Activated CD8-positive, alpha-beta memory T cell treated with anti-CD3 and anti-CD28 coated beads, Interleukin-2, amount 50 U/mL, for 24 hours (primary cell): ENCODE measurements at regions not wholly inside any gene's neighbourhood (a gene's known extent, or its start where the extent isn't known, plus 50 kb on each side); places are given as distances from the start of the nearest gene placed in this dataset.
"Not testable (repeated sequence)": the region's sequence is repeated elsewhere in the genome, so short reads cannot be mapped to it uniquely, and the experiment has no call there.

Experiments
- DNase-seq: peaks from one replicate; pipeline ENCODE4 v3.0.0-alpha.2; 2020; ENCODE audit errors: extremely low read depth

DNA sequence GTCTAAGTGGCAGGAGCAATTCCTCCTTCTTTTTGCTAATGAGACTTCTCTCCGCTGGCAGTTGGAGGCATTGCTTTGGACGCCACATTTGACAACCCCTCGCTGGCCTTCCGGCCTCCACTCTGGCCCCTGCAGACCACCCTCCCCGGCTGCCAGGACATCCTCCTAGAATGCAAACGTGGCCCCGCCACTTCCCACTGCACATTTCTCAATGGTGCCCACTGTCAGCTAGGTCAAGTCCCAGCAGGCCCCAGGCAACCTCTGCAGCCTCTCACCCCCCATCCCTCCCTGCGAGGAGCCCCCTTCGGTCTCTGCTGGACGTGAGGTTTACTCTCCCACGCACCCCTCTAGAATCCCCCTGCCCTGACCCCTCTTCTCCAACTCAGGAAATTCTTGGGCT is 250.3 kb downstream of the FOXL1 start:
- no peak for DNase-seq

GRCh38 chr16:86831366-86831765 is 253.0 kb downstream of the FOXL1 start:
- DNase-seq = no peak

DNA sequence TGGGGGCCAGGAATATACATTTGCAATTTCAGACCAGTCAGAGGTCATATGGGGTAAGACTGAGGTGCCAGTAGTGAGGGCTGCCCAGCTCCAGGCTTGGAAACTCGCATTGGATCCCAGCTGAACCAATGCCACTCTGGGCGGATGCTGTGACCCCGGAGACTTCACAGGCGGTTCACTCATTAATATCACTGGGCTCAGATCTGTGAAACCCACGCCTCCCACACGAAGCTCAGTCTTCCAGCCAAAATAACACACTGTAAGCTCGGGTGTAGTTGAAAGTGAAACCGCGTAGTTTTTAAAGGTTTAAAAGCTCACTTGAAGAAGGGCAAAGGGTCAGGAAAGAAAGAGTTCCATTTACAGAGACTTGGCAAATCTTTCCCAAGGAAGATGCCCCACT is 254.8 kb downstream of the FOXL1 start:
- no peak for DNase-seq

GRCh38 chr16:86834451-86835035 is 256.2 kb downstream of the FOXL1 start:
- DNase-seq = no peak

DNA sequence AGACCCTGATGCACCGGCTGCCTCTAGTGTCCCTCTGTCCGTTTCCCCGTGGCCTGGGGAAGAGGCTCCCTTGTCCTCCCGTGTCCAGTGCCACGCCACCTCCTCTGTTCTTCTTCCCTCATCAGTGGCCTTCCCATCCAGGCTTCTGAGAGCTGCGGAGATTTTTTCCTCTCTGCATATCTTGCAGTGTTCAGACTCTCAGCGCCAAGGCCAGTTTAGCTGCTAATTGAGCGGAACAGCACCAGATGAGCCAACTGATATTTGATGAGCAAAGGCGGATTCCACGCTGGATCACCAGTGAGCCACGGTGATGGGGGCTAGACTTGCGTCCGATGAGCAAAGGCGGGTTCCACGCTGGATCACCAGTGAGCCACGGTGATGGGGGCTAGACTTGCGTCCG is 257.6 kb downstream of the FOXL1 start:
- no peak for DNase-seq

DNA sequence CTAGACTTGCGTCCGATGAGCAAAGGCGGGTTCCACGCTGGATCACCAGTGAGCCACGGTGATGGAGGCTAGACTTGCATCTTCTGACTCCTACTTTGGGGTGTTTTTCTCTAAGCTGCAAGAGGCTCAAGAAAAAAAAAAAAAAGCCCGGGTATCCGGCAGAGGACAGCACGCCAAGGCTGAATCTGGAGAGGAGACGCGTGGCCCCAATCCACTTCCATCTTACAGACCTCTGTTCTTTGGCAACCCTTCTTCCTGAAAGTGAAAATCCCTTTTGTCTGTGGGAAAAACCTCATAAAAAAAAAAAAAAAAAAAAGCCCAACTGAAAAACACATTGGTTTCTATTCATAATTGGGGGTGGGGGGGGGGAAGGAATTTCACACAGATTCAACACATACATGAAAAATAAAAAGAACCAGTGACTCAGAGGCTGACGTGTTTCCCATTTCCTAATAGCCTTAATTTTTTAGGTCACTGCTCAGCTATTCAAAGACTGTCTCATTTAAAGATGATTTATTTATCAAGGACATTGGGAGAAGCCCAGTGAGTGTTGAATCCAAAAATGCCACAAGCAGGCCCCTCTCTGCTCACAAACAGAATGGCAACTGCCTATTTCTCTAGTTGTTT is 258.3 kb downstream of the FOXL1 start:
- no peak for DNase-seq

GRCh38 chr16:86843812-86844211 is 265.5 kb downstream of the FOXL1 start:
- no peak for DNase-seq

GRCh38 chr16:86844695-86845094 is 266.3 kb downstream of the FOXL1 start:
- DNase-seq = no peak

DNA sequence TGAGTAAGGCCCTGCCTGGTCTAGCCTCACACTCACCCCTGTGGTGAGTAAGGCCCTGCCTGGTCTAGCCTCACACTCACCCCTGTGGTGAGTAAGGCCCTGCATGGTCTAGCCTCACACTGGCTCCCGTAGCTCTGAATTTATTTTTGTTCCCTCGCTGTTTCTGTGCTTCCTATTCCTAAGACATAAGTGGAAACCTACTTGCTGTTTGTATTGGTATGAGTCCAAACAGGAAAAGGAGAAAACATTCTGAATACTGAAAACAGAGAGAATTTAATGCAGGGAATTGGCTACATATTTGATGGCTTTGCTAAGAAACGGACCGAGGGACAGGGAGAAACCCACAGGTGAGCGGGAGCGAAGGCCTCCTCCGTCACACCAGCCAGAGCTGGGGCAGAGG is 267.8 kb downstream of the FOXL1 start:
- no peak for DNase-seq

- DNase-seq = no peak
These were observed 270.5 kb downstream of the FOXL1 start for GRCh38 chr16:86848821-86849220.

DNA sequence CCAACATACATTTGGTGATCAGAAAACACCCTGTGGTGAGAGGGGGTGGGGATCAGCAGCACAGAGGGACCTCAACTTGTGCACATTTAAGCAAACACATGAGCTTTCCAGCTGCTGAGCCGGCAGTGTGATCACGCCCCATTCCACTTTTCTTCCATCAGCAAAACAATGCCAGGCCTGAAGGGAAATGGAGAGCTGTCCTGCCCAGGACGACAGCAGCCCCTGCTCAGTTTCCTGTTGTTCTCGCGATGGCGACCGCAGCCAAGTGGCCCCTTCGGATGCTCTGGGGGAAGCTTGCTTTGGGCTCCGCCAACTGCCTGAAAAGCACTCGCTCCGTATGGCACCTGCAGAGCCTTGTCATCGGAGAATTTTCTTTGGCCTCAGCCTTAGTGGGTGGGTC is 272.3 kb downstream of the FOXL1 start:
- DNase-seq = no peak

DNA sequence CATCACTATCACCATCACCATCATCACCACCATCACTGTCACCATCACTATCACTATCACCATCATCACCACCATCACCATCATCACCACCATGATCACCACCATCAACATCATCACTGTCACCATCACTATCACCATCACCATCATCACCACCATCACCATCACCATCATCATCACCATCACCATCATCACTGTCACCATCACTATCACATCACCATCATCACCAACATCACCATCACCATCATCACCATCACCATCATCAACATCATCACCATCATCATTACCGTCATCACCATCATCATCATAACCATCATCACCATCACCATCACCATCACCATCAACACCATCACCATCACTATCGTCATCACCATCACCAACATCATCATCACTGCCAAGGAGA is 273.8 kb downstream of the FOXL1 start:
- DNase-seq = no peak

GRCh38 chr16:86854058-86854621 is 275.8 kb downstream of the FOXL1 start:
- DNase-seq = no peak

DNA sequence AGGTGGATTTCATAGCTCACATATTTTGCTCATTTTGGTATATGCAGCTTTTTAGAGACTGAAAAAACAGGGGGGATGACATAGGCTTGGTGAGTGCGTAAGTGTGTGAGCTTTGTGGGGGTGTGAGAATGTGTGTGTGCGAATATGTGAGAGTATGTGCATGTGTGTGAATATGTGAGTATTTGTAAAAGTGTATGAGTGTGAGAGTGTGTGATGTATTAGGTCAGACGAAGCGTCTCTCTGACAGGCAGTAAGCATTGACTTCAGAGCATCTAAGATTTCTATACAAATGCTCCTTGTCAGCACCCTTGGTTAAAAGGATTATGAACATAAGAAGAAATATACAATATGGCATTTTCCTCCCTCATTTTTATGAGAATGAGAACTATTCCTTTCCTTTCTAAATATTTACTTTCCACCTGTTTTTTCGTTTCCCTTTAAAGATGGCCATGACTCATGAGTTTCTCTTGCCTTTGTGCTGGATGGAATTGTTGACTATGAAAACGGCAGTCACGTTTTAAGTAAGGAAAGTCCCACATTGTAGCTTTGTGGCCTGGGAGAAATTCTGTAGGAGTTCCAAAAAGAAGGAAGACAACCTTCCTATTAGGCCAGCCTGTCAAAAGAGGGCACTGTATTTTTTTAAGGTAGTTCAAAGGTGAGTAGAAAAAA is 276.4 kb downstream of the FOXL1 start:
- no peak for DNase-seq

DNA sequence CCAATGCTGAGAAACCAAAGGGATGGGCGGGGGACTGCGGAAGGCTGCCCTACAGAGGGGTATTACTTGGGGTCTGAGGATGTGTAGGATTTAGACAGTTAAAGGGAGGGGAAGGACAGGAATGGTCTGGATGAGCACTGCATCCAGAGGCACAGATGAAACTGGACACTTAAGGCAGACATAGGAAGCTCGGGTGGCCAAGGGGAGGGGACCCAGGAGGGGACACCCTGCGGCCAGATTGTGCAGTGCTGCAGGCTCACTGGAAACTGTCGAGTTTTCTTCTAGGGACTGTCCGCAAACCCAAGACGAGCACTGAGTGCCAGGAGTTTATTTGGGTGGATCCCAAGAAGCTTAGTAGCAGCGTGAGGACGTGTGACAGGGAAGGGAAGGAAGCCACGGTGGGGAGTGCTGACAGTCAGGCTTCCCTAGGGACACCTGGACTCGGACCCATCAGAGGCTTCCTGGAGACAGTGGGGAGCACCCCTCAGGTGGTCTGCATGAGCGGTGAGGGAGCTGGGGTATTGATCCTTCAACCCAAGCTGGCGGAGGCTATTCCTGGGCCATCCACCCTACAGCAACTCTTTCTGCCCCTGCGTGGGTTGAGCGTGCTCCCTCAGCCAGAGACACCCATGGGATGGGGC is 278.7 kb downstream of the FOXL1 start:
- no peak for DNase-seq

DNA sequence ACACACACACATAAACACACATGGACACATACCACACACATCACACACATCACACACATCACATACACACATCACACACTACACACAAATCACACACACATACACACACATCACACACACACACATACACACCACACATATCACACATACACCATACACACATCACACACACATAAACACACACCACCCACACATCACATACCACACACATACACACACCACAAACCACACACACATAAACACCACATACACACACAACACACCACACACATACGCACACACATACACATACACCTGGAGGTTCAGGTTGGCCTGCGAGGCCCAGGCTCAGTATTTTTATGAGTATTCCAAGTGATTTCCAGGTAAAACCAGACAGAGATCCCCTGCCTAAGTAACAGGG is 279.5 kb downstream of the FOXL1 start:
- DNase-seq = no peak

DNA sequence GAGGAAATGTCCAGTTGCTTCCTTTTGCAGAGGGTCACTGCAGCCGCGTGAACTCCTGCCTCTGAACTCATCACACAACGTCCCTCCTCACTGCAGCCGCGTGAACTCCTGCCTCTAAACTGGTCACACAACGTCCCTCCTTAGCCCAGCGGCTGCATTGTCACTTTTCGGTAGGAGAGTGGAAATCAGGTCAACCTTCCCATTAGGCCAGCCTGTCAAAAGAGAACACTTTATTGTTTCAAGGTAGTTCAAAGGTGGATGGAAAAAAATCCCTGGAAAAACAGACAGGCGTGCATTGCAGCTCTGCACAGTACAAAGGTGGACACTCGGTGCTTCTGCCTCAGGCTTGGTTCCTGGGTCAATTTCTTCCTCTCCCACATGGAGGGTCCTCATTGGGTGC is 280.2 kb downstream of the FOXL1 start:
- no peak for DNase-seq

- not testable (repeated sequence) for DNase-seq
These were observed 283.0 kb downstream of the FOXL1 start for GRCh38 chr16:86861270-86861858.

- DNase-seq = no peak
These were observed 284.4 kb downstream of the FOXL1 start for GRCh38 chr16:86862595-86863280.

DNA sequence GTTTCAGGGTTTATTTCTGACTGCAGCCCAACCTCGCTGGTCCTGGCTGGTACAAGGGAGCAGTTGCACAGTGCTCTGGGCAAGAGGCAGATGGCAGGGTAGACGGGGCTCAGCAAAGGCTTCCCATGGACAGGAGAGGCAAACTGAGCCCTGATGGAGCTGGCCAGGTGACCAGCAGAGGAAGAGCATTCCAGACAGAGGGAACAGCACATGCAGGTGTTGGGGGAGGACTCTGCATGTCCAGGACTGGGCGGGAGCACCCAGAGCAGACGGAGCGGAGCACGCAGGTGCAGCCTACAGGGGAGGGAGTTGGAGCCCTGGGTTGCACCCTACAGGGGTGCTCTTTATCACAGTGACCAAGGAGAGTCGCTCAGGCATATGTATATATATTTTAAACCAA is 285.3 kb downstream of the FOXL1 start:
- DNase-seq = no peak

DNA sequence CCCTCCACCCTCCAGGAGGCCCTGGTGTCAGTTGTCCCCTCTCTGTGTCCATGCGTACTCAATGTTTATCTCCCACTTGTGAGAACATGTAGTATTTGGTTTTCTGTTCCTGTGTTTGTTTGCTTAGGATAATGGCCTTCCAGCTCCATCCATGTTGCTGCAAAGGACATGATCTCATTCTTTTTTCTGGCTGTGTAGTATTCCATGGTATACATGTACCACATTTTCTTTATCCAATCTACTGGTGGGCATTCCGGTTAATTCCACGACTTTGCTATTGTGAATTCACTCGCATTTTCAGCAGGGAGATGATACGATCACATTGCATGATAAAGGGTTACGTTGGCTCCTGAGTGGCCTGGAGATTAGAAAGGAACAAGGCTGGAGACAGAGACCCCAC is 286.2 kb downstream of the FOXL1 start:
- DNase-seq = no peak
